ENCODE measurements at regions not wholly inside any gene's neighbourhood (a gene's known extent, or its start where the extent isn't known, plus 50 kb on each side); places are given as distances from the start of the nearest gene placed in this dataset.

DNA sequence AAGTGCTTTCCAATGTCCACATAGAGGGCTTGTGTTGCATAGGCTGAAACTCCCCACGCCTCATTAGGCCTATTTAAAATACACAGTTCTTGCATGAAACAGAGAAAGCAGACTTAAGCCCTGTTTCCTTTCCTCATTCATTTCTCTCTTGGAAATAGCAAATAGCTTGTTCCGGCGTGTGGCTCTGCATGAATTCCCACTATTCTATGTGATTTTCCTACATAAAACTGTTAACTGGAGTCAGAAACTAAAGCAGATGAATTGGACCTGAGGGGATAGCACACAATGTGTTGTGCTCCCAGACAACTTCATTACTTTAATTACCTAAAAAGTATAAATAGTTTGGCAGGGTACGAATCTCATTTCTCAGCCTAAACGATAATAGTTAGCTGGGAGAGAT lies 981.5 kb downstream of the SORCS1 start:
- no peak for DNase-seq (ENCODE audit: low read depth)

DNA sequence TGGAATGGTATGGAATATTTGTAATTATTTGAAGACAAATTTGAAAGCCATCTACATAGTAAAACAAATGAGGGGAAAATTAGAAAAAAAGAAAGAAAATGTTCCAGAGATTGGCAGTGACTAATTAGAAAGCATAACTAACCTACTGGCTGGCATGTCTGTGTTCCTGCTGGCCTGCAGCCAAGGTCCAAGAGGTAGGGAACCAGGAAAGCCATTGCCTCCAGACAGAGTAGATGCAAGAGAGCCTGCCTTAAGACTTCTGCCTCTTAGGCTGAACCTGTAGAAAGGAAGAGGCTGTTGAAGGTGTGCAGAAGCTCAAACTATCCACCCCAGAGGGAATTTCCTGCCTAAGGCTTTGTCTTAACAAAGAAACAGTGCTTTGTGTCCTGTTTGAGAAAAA lies 982.0 kb downstream of the SORCS1 start:
- no peak for DNase-seq (ENCODE audit: low read depth)

DNA sequence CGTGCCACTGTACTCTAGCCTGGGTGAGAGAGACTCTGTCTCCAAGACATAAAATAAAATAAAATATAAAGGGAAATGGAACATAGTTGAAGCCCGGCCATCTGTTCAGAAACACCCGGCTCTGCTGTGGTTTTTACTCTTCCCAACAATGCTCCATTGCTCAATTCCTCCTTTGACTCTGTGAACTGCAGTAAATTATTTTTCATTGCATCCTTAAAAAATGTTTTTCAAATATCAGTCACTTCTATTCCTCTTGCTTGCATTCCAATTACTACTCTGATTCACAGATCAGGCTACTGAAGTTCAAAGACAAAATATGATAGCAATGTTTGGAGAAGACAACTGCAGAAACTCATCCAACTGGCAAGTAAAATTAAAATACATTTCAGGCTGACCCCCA lies 983.0 kb downstream of the SORCS1 start:
- DNase-seq (ENCODE audit: low read depth), result peak; percentile 83

DNA sequence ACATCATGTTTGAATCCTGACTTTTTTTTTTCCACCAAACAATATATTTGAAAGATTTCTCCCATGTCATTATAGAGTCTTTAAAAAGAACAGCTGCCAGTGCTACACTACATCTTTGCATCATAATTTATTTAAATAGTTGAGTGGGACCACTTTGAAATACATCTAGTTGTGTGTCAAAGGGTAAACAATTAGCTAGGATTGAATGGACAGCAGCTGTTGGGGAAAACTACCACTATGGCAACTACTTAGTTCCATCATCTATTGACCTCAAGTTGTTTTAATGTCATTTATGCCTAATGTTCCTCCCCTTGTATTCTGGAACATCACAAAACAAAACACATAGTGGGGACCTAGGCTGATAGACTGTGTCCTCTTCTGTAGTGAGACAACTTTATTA lies 985.1 kb downstream of the SORCS1 start:
- no peak for DNase-seq (ENCODE audit: low read depth)

DNA sequence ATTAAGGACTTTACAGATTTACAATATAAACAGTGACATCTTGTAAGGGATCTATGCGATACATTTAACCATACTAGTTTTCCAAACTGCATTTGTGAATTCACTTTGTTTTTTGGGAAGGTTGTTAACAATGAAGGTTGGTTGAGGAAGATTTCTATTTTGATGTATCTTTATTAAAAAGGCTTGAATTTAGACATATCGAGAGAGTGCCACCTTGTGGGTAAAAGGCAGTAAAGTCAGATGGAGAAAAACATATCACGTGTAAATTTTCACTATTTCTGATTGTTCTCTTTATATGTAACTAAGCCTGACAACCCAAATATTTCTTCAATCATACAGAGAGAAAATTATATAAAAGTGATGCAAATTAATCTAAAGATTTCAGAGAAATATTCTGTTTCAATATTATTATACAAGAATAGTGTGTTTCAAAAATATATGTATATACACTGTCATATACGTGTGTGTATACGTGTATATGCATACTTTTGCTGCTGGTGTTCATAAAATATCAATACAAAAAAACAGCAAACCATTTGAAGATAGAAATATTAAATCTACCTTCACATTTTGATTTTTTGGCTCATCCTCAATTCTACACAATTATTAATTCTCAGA lies 988.6 kb downstream of the SORCS1 start:
- DNase-seq (ENCODE audit: low read depth), result peak; percentile 39

DNA sequence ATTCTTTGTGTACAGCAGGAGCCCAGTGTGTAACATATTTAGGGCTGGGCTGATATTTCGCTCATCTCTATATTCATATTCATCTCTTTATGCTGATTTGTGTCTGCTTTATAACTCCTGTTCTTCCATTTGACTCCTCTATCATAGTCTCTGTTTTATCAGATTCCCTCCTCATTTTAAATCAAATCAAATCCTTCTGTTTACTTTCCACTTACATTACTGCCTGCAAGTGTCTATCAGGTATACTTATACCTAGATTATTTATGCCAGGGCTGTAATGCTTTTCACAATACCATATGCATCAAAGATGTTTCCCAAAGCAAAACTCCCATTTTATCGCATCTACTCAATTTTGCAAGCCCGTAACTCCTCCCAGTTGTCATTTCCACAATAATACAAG lies 990.7 kb downstream of the SORCS1 start:
- no peak for DNase-seq (ENCODE audit: low read depth)

DNA sequence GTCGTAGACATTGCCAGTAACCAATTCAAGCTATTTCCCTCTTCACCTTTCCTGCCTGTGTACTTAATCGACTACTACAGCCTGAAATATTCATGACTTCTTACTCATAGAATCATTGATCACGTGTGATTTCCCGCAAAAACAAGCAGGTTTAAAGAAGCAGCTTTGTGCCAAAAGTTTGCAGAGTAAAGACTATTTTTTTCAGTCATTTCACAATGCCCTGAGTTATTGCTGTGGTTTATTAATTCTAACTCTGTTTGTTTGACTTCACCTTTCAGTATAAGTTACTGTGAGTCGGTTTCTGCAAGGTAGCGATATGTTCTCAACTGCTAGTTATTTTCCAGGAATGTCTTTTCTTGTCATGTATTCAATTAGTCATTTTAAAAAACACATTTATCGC lies 995.3 kb downstream of the SORCS1 start:
- no peak for DNase-seq (ENCODE audit: low read depth)

DNA sequence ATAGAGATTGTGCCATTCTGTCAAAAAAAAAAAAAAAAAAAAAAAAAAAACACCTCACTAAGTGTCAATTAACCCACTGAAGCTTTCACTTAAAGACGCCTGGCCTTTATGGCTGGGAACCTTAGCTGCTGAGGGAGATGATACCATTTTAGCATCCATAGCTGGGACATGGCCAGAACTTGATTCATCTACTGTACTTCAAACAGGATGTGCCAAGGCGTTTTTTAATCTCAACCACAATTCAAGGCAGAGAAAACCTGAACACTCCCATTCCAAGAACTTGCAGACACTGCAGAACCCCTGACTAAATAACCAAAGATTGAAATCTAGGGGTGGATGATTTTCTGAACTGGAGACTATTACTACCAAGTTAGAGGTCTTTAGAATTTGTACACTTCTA lies 996.6 kb downstream of the SORCS1 start:
- DNase-seq (ENCODE audit: low read depth), result peak; percentile 12

DNA sequence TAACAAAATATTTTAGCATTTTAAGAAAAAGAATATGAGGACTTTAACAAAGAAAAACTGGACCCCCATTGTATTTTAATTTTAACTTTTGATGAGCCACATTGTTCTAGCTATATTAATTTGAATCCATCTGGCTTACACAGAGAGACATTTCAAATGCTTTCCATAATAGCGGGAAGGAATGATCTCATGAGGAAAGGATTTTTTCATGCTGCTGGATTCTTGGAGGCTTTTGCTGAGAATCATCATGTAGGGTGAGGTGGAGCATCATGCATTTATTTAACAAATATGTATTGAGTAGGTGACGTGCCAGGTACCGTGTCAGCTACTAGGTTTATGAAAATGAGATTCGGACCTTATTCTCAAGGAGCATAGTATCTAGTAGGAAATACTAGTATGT lies 1006.3 kb downstream of the SORCS1 start:
- DNase-seq (ENCODE audit: low read depth), result no peak

DNA sequence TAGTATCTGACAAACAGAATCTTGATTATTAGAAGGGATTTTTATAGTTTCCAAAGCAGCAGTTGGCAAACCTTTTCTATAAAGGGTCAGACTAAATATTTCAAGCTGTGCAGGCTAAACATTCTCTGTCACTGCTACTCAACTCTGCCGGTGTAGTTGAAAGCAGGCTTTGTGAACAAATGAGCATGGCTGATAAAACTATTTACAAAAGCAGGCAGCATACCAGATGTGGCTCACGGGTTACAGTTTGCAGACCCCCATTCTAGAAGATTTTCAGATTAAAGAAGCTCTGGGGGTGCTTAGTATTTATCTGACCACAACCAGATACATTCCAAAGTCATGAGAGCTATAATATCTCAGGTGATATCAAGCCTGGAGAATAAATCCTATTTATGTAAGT lies 1017.5 kb downstream of the SORCS1 start:
- DNase-seq (ENCODE audit: low read depth), result no peak

DNA sequence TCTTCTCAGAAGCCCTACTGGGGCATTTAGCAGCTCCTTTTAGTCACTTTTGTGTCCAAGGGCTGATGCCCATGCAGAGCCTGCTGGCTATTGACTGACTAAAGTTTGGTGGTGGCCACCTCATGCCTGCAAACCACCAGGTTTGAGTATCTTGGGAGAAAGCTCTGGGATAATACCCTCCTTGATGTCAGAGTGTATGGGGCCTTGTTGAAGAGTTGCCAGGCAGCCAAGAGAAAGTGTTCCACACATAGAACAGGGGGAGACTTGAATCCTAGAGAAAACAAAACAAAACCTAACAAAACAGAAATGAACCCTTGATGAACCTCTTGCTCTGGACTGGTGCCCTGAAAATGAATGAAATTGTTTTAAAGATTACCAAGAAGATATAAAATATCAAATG lies 1024.6 kb downstream of the SORCS1 start:
- no peak for DNase-seq (ENCODE audit: low read depth)

DNA sequence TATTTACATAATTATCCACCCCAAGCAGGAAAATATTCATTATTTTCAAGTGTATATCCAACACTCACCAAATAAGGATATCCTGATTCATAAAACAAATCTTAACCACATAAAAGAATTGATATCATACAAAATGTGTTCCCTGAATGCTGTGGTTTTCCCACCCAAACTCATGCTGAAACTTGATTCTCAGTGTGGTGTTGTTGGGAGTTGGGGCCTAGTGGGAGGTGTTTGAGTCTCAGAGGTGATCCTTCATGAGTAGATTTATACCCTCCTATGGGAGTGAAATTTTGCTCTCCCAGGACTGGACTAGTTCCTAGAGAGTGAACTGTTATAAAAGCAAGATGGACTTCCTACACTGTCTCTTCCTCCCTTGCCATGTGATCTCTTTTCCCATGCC lies 1028.3 kb downstream of the SORCS1 start:
- no peak for DNase-seq (ENCODE audit: low read depth)

DNA sequence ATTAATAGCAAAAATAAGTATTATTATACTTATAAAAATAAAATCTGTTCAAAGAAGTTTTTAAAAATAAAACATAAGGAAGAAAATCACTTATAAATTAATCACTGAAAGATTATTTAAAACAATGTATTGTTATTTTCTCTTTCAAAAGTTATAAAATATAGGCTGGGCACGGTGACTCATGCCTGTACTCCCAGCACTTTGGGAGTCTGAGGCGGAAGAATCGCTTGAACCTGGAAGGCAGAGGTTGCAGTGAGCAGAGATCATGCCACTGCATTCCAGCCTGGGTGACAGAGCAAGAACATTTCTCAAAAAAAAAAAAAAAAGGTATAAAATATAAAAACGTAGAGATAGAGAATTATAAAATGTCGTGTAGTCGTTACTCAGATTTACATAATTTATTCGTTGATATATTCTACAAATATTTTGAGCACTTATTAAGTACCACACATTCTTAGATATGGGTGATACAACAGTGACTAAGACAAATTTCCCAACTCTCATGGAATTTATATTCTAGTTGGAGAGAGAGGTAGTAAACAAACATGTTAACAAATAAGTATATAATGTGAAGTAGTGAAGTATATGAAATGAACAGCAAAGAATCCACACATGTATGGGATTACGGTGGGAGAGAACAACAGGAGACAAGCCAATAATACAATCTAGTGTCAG lies 1030.0 kb downstream of the SORCS1 start:
- no peak for DNase-seq (ENCODE audit: low read depth)

DNA sequence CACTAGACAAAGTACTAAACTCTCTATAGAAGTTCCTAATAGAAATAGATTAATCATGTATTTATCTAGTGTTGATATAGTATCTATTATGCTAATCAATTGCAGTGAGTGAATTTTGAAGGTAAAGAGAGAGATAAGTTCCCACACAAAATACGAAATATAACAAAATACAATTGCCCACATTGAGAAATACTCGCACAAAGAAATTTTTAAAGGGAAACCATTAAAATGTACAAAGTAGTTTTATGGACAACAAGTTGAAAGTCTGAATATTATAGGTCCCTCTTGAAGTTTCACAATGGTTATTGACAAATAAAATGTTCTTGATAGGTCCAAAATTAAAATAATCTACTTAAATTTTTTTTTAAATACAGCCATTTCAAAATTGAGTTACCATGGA lies 1031.1 kb downstream of the SORCS1 start:
- DNase-seq (ENCODE audit: low read depth), result no peak

DNA sequence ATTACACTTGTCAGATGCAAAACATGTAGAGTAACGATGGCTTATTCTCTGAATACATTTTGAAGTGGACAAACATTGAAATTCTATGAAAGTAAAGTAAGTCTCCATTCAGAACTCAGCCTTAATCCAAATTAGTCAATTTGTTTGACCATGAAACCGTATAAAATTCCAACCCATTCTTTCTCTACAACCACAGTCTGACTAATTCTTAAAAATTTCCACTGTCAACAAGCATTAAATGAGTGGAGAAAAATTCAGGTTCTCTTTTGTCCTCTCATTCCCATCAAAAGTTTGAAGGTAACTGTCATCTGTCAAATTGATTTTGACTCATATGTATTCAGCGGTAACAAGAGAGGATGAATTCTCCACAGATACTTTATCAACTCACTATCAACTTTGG lies 1031.5 kb downstream of the SORCS1 start:
- DNase-seq (ENCODE audit: low read depth), result no peak

DNA sequence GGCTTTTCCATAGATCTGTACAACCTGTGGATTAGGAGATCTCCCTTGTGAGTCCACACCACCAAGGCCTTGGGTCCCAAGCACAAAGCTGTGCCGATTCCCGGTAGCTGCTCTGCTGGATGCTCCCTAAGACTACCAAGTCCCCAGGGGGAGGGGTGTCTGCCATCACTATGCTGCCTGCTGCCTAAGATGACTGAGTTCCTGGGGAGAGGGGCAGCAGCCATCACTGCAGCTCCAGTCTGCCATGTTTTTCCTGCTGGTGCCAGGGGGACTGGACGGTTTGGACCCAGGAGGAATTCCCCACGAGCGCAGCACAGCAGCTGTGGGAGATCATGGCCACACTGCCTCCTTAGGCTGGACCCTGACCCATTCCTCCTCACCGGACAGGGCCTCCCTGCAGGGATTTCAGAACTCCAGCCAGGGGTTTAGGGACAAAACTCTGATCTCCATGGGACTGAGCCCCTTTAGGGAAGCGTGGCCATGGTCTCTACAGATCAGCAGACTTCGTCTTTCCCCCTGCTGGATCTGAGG lies 1049.8 kb downstream of the SORCS1 start:
- no peak for DNase-seq (ENCODE audit: low read depth)

DNA sequence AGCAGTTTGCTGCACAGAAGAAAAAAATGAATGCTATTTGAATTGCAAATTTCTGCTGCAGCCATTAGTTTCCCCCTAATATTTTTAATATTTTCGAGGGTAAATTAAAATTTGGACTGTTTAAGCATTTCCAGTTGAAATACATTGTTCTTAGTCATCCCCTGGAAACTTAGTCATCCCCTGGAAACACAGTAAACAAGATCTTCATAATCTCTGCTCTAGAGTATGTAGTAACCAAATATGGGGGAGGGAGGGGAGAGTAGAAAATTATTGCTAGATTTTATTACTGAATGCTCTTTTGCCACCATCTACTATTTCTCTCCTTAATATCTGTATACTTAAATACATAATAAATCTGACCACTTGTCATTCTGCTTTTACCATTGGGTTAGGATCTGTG lies 1053.3 kb downstream of the SORCS1 start:
- DNase-seq (ENCODE audit: low read depth), result peak; percentile 29

DNA sequence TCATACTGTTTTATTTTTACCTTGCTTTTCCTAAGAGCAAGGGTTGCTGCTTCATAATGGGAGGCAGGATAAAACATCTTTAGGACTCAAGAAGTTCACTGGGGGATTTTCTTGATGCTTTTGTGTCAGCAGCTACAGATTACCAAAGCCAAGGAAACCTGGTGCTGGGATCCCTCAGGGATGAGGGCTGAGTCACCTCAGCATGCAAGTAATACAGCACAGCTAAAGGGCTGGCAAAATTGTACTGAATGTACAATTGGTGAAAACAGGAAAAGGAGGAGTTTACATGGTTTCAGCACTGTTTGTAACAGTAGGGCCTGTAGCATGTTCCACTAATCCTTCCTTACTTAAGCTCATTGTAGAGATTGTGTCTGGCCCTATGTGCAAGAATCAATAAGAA lies 1056.8 kb downstream of the SORCS1 start:
- DNase-seq (ENCODE audit: low read depth), result peak; percentile 3

DNA sequence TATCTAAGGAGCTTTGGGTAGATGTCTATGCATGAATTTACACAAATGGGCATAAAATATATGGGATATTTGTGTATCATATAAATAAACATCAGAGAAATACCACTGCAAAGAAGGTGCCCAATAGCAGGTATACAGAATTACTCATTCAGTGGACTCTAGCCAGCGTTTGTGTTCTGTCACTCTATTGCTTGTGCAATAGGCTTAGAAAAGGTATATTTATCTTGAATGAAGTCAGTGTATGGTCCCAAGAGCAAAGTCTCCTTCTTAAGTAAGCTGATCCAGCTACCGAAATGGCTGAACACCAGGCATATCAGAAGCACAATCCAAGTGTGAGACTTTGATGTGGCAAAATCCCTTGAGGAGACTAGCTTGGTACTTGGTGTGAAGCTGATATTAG lies 1058.4 kb downstream of the SORCS1 start:
- DNase-seq (ENCODE audit: low read depth), result no peak

DNA sequence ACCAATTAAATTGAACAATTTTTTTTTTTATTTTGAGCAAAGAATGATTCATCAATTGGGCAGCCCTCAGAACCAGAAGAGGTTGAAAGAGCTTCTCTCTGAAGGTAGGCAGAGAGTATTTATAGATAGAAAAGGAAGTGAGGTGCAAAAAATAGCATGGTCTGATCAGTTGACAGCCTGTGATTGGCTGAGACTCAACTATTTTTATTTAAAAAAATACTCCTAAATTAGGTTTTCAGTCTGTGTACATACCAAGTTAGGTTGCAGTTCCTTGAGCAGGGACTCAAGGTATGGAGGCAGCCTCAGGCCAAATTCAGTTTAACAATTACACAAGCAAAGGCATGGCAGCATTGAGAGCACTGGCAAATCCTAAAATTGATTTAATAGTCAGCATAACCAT lies 1074.7 kb downstream of the SORCS1 start:
- DNase-seq (ENCODE audit: low read depth), result no peak

DNA sequence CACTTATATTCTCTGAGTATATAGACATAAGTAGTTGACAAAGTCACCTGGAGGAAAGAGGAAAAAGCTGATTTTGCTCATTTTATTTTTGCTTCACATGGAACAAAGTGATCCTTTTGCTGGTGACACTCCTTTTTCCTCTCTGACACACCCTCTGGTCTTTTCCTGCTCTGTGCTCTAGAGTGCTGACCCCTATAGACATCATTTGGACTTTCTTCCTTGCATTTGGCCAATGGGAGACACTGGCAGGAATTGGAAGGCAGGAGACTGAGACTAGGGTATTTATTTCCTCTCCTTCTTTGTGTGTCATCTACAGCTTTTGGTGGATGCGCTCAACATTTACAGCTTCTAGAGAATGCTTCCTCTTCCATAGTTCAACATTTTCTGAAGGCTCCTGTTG lies 1078.1 kb downstream of the SORCS1 start:
- no peak for DNase-seq (ENCODE audit: low read depth)

DNA sequence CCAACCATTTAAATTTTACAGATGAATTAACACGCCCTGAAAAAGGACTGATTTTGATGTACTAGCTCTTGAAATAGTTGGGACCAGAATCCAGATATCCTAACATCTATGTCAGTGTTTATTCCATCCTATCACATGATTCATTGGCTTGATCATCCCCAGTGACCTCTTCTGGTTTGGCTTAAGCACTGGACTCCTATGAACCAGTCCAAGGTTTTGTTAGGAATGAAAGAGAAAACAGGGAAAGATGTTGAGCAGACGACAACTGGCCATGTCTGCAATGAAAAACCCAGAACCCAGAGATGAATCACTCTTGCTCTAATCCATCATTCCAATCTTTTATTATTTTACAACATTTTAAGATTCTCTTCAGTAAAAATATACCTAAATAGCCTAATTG lies 1080.9 kb downstream of the SORCS1 start:
- DNase-seq (ENCODE audit: low read depth), result peak; percentile 4

DNA sequence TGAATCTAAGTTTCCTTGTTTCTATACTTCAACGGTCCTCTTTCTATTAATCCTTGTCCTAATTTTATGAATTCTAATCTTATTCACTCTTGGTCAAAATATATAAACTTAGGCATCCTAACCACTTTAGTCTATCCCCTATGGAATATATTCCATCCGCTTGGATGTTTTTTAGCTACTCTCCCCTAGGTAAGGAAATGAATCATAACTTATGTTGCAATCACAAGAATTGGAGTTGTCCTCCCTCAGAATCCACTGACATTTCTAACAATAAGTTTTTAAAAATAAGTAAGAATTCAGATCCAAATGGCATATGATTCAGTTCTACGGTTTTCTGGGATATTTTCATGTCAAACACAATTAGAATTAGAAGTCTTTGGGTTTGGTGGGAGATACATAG lies 1081.6 kb downstream of the SORCS1 start:
- no peak for DNase-seq (ENCODE audit: low read depth)

Data from EH (cell line).